Endothelial cell of umbilical vein (primary cell): ENCODE measurements at regions not wholly inside any gene's neighbourhood (a gene's known extent, or its start where the extent isn't known, plus 50 kb on each side); places are given as distances from the start of the nearest gene placed in this dataset.

Source experiments
- BruUV-seq: library from RNA; stranded (reverse); fragments of 400-500 nt; replicated peaks from 2 replicates; lab custom pipeline; 2021; lab: Mats Ljungman, UMichigan
- CTCF ChIA-PET: fragments of 300-600, 350-600 bp; sonication (Branson Sonifier 250); formaldehyde crosslinking; loops from one replicate; lab custom pipeline; 2021; ENCODE audit warnings: antibody characterized with exemption, inconsistent platforms; lab: Charles Lee
- POLR2A ChIA-PET: fragments of 300-600, 350-600 bp; sonication (Branson Sonifier 250); formaldehyde crosslinking; loops from one replicate; lab custom pipeline; 2021; ENCODE audit warnings: antibody characterized with exemption, inconsistent platforms; lab: Charles Lee
- DNase-seq: peaks from one replicate; pipeline ENCODE4 v3.0.0-alpha.2; 2011; ENCODE audit warnings: low read depth, low spot score
- FAIRE-seq: peaks from 2 replicates; lab custom pipeline; 2011; peaks lifted over from hg19 to GRCh38; lab: Jason Lieb, UNC
- H2AFZ ChIP-seq: 2 replicates; pipeline ENCODE4 v1.6.0; 2012; ENCODE audit warnings: low read depth, low read length, control low read depth, inconsistent platforms
- H3K27ac ChIP-seq: 2 replicates; pipeline ENCODE4 v1.5.1; 2011; ENCODE audit warnings: low read depth, mild to moderate bottlenecking, control low read depth, low read length, moderate library complexity; ENCODE audit not compliant: insufficient read depth
- H3K27me3 ChIP-seq, 2 experiments: 2 replicates each; pipeline versions ENCODE4 v1.6.0 to v1.6.1; 2011; ENCODE audit warnings: low read length in 2 of 2, mixed read lengths in 1 of 2; ENCODE audit not compliant: control insufficient read depth in 2 of 2, insufficient read depth in 2 of 2
- H3K36me3 ChIP-seq, 2 experiments: 2 replicates in 1 of 2; 3 replicates in 1 of 2; pipeline ENCODE4 v1.5.1; 2011; ENCODE audit warnings: low read length in 2 of 2, mild to moderate bottlenecking in 1 of 2, moderate library complexity in 1 of 2; ENCODE audit not compliant: control insufficient read depth in 2 of 2, insufficient read depth in 2 of 2; ENCODE audit errors: extremely low read depth in 1 of 2
- H3K4me1 ChIP-seq: 3 replicates; pipeline ENCODE4 v1.5.1; 2011; ENCODE audit warnings: mild to moderate bottlenecking, low read length; ENCODE audit not compliant: control insufficient read depth, insufficient read depth; ENCODE audit errors: extremely low read depth
- H3K4me2 ChIP-seq: 2 replicates; pipeline ENCODE4 v1.6.1; 2011; ENCODE audit warnings: low read length, control low read depth, mixed read lengths; ENCODE audit not compliant: insufficient read depth
- H3K4me3 ChIP-seq, 3 experiments: fragments of 200-600 bp in 1 of 3; sonication (generic), shearing (Covaris generic) in 1 of 3; replicated peaks in 1 of 3; 2 replicates each; pipeline ENCODE4 v1.5.1; 2011 to 2016; ENCODE audit warnings: control low read depth in 3 of 3, low read length in 3 of 3, mild to moderate bottlenecking in 2 of 3, inconsistent platforms in 1 of 3, low read depth in 1 of 3, moderate library complexity in 1 of 3; ENCODE audit not compliant: insufficient read depth in 1 of 3
- H3K79me2 ChIP-seq: 2 replicates; pipeline ENCODE4 v1.6.0; 2012; ENCODE audit warnings: low read length, inconsistent platforms; ENCODE audit not compliant: control insufficient read depth, insufficient read depth
- H3K9ac ChIP-seq: replicated peaks from 2 replicates; pipeline ENCODE3; 2011; ENCODE audit warnings: low read length, control low read depth; ENCODE audit not compliant: insufficient read depth; ENCODE audit errors: extremely low read depth
- H3K9me1 ChIP-seq: replicated peaks from 3 replicates; pipeline ENCODE4 v1.6.0; 2011; ENCODE audit warnings: mild to moderate bottlenecking, low read length; ENCODE audit not compliant: control insufficient read depth, insufficient read depth; ENCODE audit errors: extremely low read depth
- H3K9me3 ChIP-seq: replicated peaks from 2 replicates; pipeline ENCODE4 v1.5.1; 2012; ENCODE audit warnings: low read length, inconsistent platforms; ENCODE audit not compliant: control insufficient read depth, insufficient read depth
- H4K20me1 ChIP-seq: replicated peaks from 2 replicates; pipeline ENCODE3; 2011; ENCODE audit warnings: mild to moderate bottlenecking, low read length; ENCODE audit not compliant: control insufficient read depth, insufficient read depth; ENCODE audit errors: extremely low read depth
- EZH2 ChIP-seq: IDR thresholded peaks from 2 replicates; pipeline ENCODE4 v1.6.1; 2012; ENCODE audit warnings: borderline replicate concordance, low read depth, mild to moderate bottlenecking, moderate library complexity, low read length, inconsistent platforms; ENCODE audit not compliant: severe bottlenecking
- FOS ChIP-seq: IDR thresholded peaks from 2 replicates; pipeline ENCODE4 v1.6.1; 2011; ENCODE audit warnings: mild to moderate bottlenecking, low read length, moderate library complexity, borderline replicate concordance; ENCODE audit not compliant: insufficient read depth
- GATA2 ChIP-seq: IDR thresholded peaks from 2 replicates; pipeline ENCODE4 v1.7.0; 2011; ENCODE audit warnings: low read depth, mild to moderate bottlenecking, moderate library complexity, mixed read lengths, low read length; ENCODE audit not compliant: insufficient read length, insufficient read depth
- JUN ChIP-seq: IDR thresholded peaks from 2 replicates; pipeline ENCODE4 v1.6.1; 2011; ENCODE audit warnings: borderline replicate concordance, low read depth; ENCODE audit not compliant: insufficient read length, insufficient read depth
- MYC ChIP-seq: IDR thresholded peaks from one replicate; pipeline ENCODE4 v1.6.1; 2011; ENCODE audit warnings: mild to moderate bottlenecking, low read depth, low read length
- POLR2A ChIP-seq: IDR thresholded peaks from 2 replicates; pipeline ENCODE4 v1.6.1; 2012; ENCODE audit warnings: low read depth, mild to moderate bottlenecking, control low read depth, low read length
- POLR2AphosphoS5 ChIP-seq: IDR thresholded peaks from 2 replicates; pipeline ENCODE4 v1.6.1; 2012; ENCODE audit warnings: low read depth, mild to moderate bottlenecking, control low read depth, low read length, moderate library complexity; ENCODE audit not compliant: insufficient read depth
- dilution Hi-C: fragments of 300-500 bp; cut with MboI; formaldehyde crosslinking; loops from one replicate; pipeline ENCODE4 v1.15.0; 2019; ENCODE audit warnings: low sequenced_read_pairs; ENCODE audit not compliant: extremely low pct_ligation_motif_present
- intact Hi-C: fragments of 100-400 bp; cut with micrococcal nuclease; formaldehyde crosslinking; loops from one replicate; pipeline ENCODE4 v1.10.0; 2022
- TF ChIP-seq, protein P1 (sequence below): IDR thresholded peaks from 2 replicates; pipeline ENCODE4 v1.6.1; 2011; ENCODE audit not compliant: insufficient read depth, insufficient read length
- TF ChIP-seq, protein P2 (sequence below), 2 donors: IDR thresholded peaks; 1 replicate in 1 of 2; 2 replicates in 1 of 2; pipeline ENCODE4 v1.5.1; 2011; ENCODE audit warnings: low read length in 2 of 2, mild to moderate bottlenecking in 2 of 2, moderate library complexity in 2 of 2, control low read depth in 1 of 2, inconsistent platforms in 1 of 2, low read depth in 1 of 2; ENCODE audit not compliant: insufficient read depth in 1 of 2; ENCODE audit errors: extremely low read depth in 1 of 2

DNA sequence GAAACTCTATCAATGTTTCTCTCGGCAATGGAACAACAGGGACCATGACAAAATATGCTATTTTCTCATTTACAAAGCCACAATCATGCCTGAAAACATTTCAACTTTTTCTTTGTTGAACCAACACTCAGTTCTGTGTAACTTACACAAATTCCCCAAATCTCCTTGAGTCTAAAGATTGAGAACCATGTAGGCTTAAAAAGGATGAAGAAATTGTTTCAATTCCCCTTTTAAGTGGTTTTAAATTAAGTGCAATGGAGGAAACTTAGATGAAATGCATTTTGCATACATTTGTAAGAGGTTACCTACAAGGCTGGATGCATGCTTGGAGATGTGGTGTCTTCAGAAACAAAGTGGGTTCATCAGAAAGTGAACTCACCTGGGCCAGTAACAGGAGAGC is 566.4 kb upstream of the CDH11 start:
- no peak for TF ChIP-seq FOS
- no peak for TF ChIP-seq POLR2A
- TF ChIP-seq, protein P1, sequence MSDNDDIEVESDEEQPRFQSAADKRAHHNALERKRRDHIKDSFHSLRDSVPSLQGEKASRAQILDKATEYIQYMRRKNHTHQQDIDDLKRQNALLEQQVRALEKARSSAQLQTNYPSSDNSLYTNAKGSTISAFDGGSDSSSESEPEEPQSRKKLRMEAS = no peak
- Histone ChIP-seq H3K4me3 (no peak overlapping the region), H3K9me1 (no peaks in the 10 kb centered on the region), H3K36me3 (no peaks in the 10 kb centered on the region), H3K27ac (no peak overlapping the region), H3K79me2 (no peaks in the 10 kb centered on the region), H3K9ac (no peak overlapping the region), H4K20me1 (no peaks in the 10 kb centered on the region), H3K27me3 (no peaks in the 10 kb centered on the region), H3K4me1 (no peaks in the 10 kb centered on the region), H2AFZ (no peak overlapping the region), H3K9me3 (no peaks in the 10 kb centered on the region), H3K4me2 (no peak overlapping the region)
- no TSS peak for BruUV-seq
- no peak for DNase-seq
- dilution Hi-C loops (no loop called here), intact Hi-C loops (no loop called here)
- CTCF ChIA-PET = no interaction called here
- POLR2A ChIA-PET = no interaction called here
- FAIRE-seq = no peak

DNA sequence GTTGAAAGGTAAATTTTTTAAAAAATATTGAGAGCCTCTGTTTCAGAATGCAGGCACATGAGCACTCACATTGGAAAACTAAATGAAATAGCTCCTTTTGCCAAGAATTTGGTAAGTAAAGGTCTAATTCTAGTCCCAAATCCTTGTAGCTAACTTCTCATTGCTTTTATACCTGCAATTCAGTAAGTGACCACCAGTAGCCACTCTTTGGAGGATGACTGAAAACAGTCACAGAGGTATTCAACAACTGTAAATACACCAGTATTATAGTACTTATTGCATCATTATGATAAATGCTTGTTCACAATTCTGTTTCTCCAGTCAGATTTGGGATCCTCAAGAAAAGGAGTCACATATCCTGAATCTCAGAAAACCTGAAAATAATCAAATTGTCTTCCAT is 562.4 kb upstream of the CDH11 start:
- BruUV-seq = no TSS peak
- no peak for DNase-seq
- POLR2A ChIA-PET = no interaction called here
- TF ChIP-seq MYC (no peak), POLR2AphosphoS5 (no peak), EZH2 (no peak), POLR2A (no peak), JUN (no peak), FOS (no peak), GATA2 (no peak)
- TF ChIP-seq, protein P2, sequence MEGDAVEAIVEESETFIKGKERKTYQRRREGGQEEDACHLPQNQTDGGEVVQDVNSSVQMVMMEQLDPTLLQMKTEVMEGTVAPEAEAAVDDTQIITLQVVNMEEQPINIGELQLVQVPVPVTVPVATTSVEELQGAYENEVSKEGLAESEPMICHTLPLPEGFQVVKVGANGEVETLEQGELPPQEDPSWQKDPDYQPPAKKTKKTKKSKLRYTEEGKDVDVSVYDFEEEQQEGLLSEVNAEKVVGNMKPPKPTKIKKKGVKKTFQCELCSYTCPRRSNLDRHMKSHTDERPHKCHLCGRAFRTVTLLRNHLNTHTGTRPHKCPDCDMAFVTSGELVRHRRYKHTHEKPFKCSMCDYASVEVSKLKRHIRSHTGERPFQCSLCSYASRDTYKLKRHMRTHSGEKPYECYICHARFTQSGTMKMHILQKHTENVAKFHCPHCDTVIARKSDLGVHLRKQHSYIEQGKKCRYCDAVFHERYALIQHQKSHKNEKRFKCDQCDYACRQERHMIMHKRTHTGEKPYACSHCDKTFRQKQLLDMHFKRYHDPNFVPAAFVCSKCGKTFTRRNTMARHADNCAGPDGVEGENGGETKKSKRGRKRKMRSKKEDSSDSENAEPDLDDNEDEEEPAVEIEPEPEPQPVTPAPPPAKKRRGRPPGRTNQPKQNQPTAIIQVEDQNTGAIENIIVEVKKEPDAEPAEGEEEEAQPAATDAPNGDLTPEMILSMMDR (IDR thresholded peaks at IDR 0.05; ENCODE audit: extremely low read depth in 1 of 2, insufficient read depth in 1 of 2, low read depth in 1 of 2, low read length in 2 of 2) = no peak
- TF ChIP-seq, protein P1 = no peak
- H3K4me3 ChIP-seq = no peak overlapping the region
- H3K79me2 ChIP-seq = no peaks in the 10 kb centered on the region
- no peak for FAIRE-seq
- no peaks in the 10 kb centered on the region for H3K36me3 ChIP-seq
- H3K9me3 ChIP-seq = no peaks in the 10 kb centered on the region
- dilution Hi-C loops (no loop called here), intact Hi-C loops (no loop called here)
- H3K4me2 ChIP-seq = no peak overlapping the region
- no peak overlapping the region for H3K27ac ChIP-seq
- H3K4me1 ChIP-seq = no peaks in the 10 kb centered on the region
- H4K20me1 ChIP-seq = no peaks in the 10 kb centered on the region
- H2AFZ ChIP-seq = no peak overlapping the region
- no peak overlapping the region for H3K9ac ChIP-seq
- CTCF ChIA-PET = no interaction called here
- no peaks in the 10 kb centered on the region for H3K9me1 ChIP-seq
- no peaks in the 10 kb centered on the region for H3K27me3 ChIP-seq
